K562 (cell line): ENCODE measurements at regions not wholly inside any gene's neighbourhood (a gene's known extent, or its start where the extent isn't known, plus 50 kb on each side); places are given as distances from the start of the nearest gene placed in this dataset.

Experiments
- ATAC-seq: fragments of 200-7000 bp; cut with Tn5 transposase; 3 replicates; pipeline ENCODE4 v1.9.1; 2020; ENCODE audit warnings: moderate library complexity
- BruUV-seq: library from RNA; stranded (reverse); fragments of 400-500 nt; replicated peaks from 2 replicates; lab custom pipeline; 2021; lab: Mats Ljungman, UMichigan
- CTCF ChIA-PET: fragments of 300-600 bp; formaldehyde crosslinking; extraction: SDS; loops from one replicate; lab custom pipeline; 2021; ENCODE audit warnings: low intra/inter-chr PET ratio; lab: Yijun Ruan, JAX
- POLR2A ChIA-PET: fragments of 300-600, 350-650 bp; sonication (Branson Sonifier 250); formaldehyde crosslinking; extraction: SDS; loops from one replicate; lab custom pipeline; 2021; ENCODE audit warnings: antibody characterized with exemption, inconsistent platforms; lab: Yijun Ruan, JAX
- DNase-seq, 4 experiments: peaks; one replicate each; pipeline versions ENCODE4 v3.0.0 to v3.0.0-alpha.2; 2011 to 2018; ENCODE audit warnings: low spot score in 3 of 4, mixed read lengths in 3 of 4; ENCODE audit errors: extremely low read depth in 1 of 4
- FAIRE-seq: peaks from 2 replicates; lab custom pipeline; 2011; peaks lifted over from hg19 to GRCh38; lab: Jason Lieb, UNC
- H2AFZ ChIP-seq: 2 replicates; pipeline ENCODE4 v1.6.0; 2011; ENCODE audit warnings: low read depth, low read length, control low read depth, inconsistent platforms
- H3K27ac ChIP-seq: fragments of 200-600 bp; 3 replicates; pipeline ENCODE4 v1.8.0; 2011; ENCODE audit warnings: low read depth, mild to moderate bottlenecking, control low read depth, inconsistent platforms, low read length, moderate library complexity, mixed read lengths; ENCODE audit errors: extremely low read depth
- H3K27me3 ChIP-seq, 2 experiments: fragments of 300-600 bp in 1 of 2; 2 replicates in 1 of 2; 3 replicates in 1 of 2; pipeline versions ENCODE4 v1.6.0 to v1.8.0; 2011; ENCODE audit warnings: inconsistent platforms in 2 of 2, low read length in 2 of 2, mild to moderate bottlenecking in 1 of 2, mixed read lengths in 1 of 2, moderate library complexity in 1 of 2; ENCODE audit not compliant: control insufficient read depth in 2 of 2, insufficient read depth in 2 of 2
- H3K36me3 ChIP-seq: fragments of 300-600 bp; 3 replicates; pipeline ENCODE4 v1.8.0; 2011; ENCODE audit warnings: mild to moderate bottlenecking, low read length, inconsistent platforms; ENCODE audit not compliant: control insufficient read depth, insufficient read depth
- H3K4me1 ChIP-seq, 2 experiments: fragments of 200-600 bp in 1 of 2; replicated peaks in 1 of 2; 2 replicates in 1 of 2; 3 replicates in 1 of 2; pipeline versions ENCODE4 v1.5.1 to v1.8.0; 2011; ENCODE audit warnings: inconsistent platforms in 2 of 2, low read length in 2 of 2, mild to moderate bottlenecking in 1 of 2, mixed read lengths in 1 of 2, moderate library complexity in 1 of 2; ENCODE audit not compliant: control insufficient read depth in 2 of 2, insufficient read depth in 2 of 2
- H3K4me2 ChIP-seq: 2 replicates; pipeline ENCODE4 v1.6.1; 2011; ENCODE audit warnings: low read length, control low read depth, inconsistent platforms, mixed read lengths; ENCODE audit not compliant: insufficient read depth
- H3K4me3 ChIP-seq: fragments of 200-600 bp; sonication (generic), shearing (Covaris generic); 2 replicates; pipeline ENCODE4 v1.5.1; 2016; ENCODE audit warnings: control low read depth, inconsistent platforms
- H3K79me2 ChIP-seq: fragments of 200-600 bp; 3 replicates; pipeline ENCODE4 v1.8.0; 2011; ENCODE audit warnings: low read length, inconsistent platforms; ENCODE audit not compliant: control insufficient read depth, insufficient read depth
- H3K9ac ChIP-seq, 2 experiments: 2 replicates each; pipeline versions ENCODE4 v1.6.0 to v1.6.1; 2011; ENCODE audit warnings: low read depth in 2 of 2, low read length in 2 of 2, control low read depth in 1 of 2, inconsistent platforms in 1 of 2, mild to moderate bottlenecking in 1 of 2, mixed read lengths in 1 of 2; ENCODE audit not compliant: insufficient read depth in 1 of 2
- H3K9me1 ChIP-seq: one replicate; pipeline ENCODE4 v1.6.0; 2011; ENCODE audit warnings: inconsistent platforms, mild to moderate bottlenecking, low read length, moderate library complexity; ENCODE audit not compliant: control insufficient read depth, insufficient read depth
- H3K9me3 ChIP-seq: replicated peaks from 2 replicates; pipeline ENCODE4 v1.5.1; 2011; ENCODE audit warnings: low read depth, low read length, inconsistent platforms; ENCODE audit not compliant: control insufficient read depth, insufficient read depth
- H4K20me1 ChIP-seq: replicated peaks from 2 replicates; pipeline ENCODE4 v1.6.1; 2011; ENCODE audit warnings: low read length, inconsistent platforms, mixed read lengths; ENCODE audit not compliant: control insufficient read depth, insufficient read depth
- BRF1 ChIP-seq: IDR thresholded peaks from 3 replicates; pipeline ENCODE4 v1.6.1; 2011; ENCODE audit warnings: borderline replicate concordance, mild to moderate bottlenecking; ENCODE audit not compliant: insufficient read length; ENCODE audit errors: extremely low read depth
- CGGBP1 ChIP-seq: fragments of 250-450 bp; sonication (Bioruptor Pico); IDR thresholded peaks from 2 replicates; pipeline ENCODE4 v1.9.0; 2021; ENCODE audit warnings: mild to moderate bottlenecking
- FOXP1 ChIP-seq: sonication (generic); formaldehyde crosslinking; IDR thresholded peaks from 2 replicates; pipeline ENCODE4 v1.8.0; 2022; ENCODE audit warnings: mild to moderate bottlenecking, missing genetic modification reagents
- GTF2B ChIP-seq: IDR thresholded peaks from 2 replicates; pipeline ENCODE4 v1.6.1; 2011; ENCODE audit not compliant: insufficient read length; ENCODE audit errors: extremely low read depth
- HDAC3 ChIP-seq: fragments of 450-650 bp; IDR thresholded peaks from 2 replicates; pipeline ENCODE4 v1.6.1; 2018; ENCODE audit warnings: borderline replicate concordance, mild to moderate bottlenecking, moderate library complexity; ENCODE audit not compliant: partially characterized antibody
- HSF4 ChIP-seq: fragments of 250-450 bp; sonication (Bioruptor Pico); IDR thresholded peaks from 2 replicates; pipeline ENCODE4 v2.1.2; 2022; ENCODE audit warnings: mild to moderate bottlenecking, moderate library complexity, borderline replicate concordance
- MAFK ChIP-seq: IDR thresholded peaks from 2 replicates; pipeline ENCODE4 v1.6.1; 2011; ENCODE audit warnings: low read length, improper control_type of control experiment
- NRF1 ChIP-seq, 2 experiments: fragments of 450-650 bp; IDR thresholded peaks in 1 of 2; conservative IDR thresholded peaks in 1 of 2; 2 replicates each; pipeline ENCODE4 v1.6.1; 2014; ENCODE audit warnings: mild to moderate bottlenecking in 2 of 2
- SMAD2 ChIP-seq: fragments of 150-350 bp; IDR thresholded peaks from 2 replicates; pipeline ENCODE4 v1.6.1; 2014; ENCODE audit warnings: low read depth, mild to moderate bottlenecking, low read length
- TGIF2 ChIP-seq: sonication (generic); formaldehyde crosslinking; IDR thresholded peaks from 2 replicates; pipeline ENCODE4 v1.8.1; 2022; ENCODE audit warnings: mild to moderate bottlenecking, missing genetic modification reagents, moderate library complexity
- TOE1 ChIP-seq, 2 experiments: fragments of 450-650 bp in 1 of 2; sonication (generic) in 1 of 2; formaldehyde crosslinking in 1 of 2; IDR thresholded peaks; 2 replicates each; pipeline versions ENCODE4 v1.7.1 to v1.8.0; 2016 to 2022; ENCODE audit warnings: borderline replicate concordance in 2 of 2, mild to moderate bottlenecking in 2 of 2, antibody characterized with exemption in 1 of 2, inconsistent platforms in 1 of 2, low read depth in 1 of 2, missing genetic modification reagents in 1 of 2, moderate library complexity in 1 of 2
- USF1 ChIP-seq: sonication (generic); formaldehyde crosslinking; IDR thresholded peaks from 2 replicates; pipeline ENCODE4 v1.9.0; 2022; ENCODE audit warnings: mild to moderate bottlenecking, missing genetic modification reagents
- ZBTB5 ChIP-seq: fragments of 450-650 bp; IDR thresholded peaks from 2 replicates; pipeline ENCODE4 v1.6.1; 2017; ENCODE audit warnings: antibody characterized with exemption
- ZNF395 ChIP-seq: fragments of 200-800 bp; sonication (Bioruptor generic); IDR thresholded peaks from 2 replicates; pipeline ENCODE4 v1.6.1; 2017; ENCODE audit warnings: missing genetic modification characterization, missing compliant biosample characterization
- ZNF589 ChIP-seq: fragments of 200-800 bp; sonication (Bioruptor generic); IDR thresholded peaks from 2 replicates; pipeline ENCODE4 v1.6.1; 2016; ENCODE audit warnings: low read depth, missing genetic modification characterization, missing compliant biosample characterization
- whole genome bisulfite sequencing: fragments of 100-300 bp; shearing (Covaris generic); methylation state at CpG from one replicate; pipeline ENCODE4 v1.1.6; 2016; ENCODE audit warnings: low coverage, mixed read lengths; ENCODE audit not compliant: insufficient coverage; ENCODE audit errors: missing lambda C conversion rate; 5-methylcytosine and 5-hydroxymethylcytosine counted together
- in situ Hi-C: fragments of 300-500 bp; cut with MboI; formaldehyde crosslinking; loops from 4 replicates; pipeline ENCODE4 v1.15.0; 2018; ENCODE audit warnings: inconsistent platforms, mixed read lengths
- intact Hi-C: fragments of 100-400 bp; cut with micrococcal nuclease; formaldehyde crosslinking; loops from 2 replicates; pipeline ENCODE4 v1.14.2; 2022

- no peaks in the 10 kb centered on the region for H3K36me3 ChIP-seq
- intact Hi-C loops (no loop called here), in situ Hi-C loops (no loop called here)
- H2AFZ ChIP-seq: no peak overlapping the region
- H3K4me1 ChIP-seq: no peaks in the 10 kb centered on the region
- ATAC-seq (no peak), FAIRE-seq (no peak), DNase-seq (no peak)
- ChIA-PET CTCF (no interaction called here), POLR2A (no interaction called here)
- no peak overlapping the region for H3K27ac ChIP-seq
- no peak overlapping the region for H3K4me3 ChIP-seq
- H3K9me1 ChIP-seq: no peaks in the 10 kb centered on the region
- no TSS peak for BruUV-seq
- H3K9ac ChIP-seq: no peak overlapping the region
- no peak overlapping the region for H3K4me2 ChIP-seq
- WGBS: 6% methylated on average over 7 of the region's 8 CpGs
- H3K79me2 ChIP-seq: no peaks in the 10 kb centered on the region
- H3K9me3 ChIP-seq: 0 out of 2 replicates have a peak, but pooled peaks cover 3% of the 10 kb centered on the region
- H4K20me1 ChIP-seq: no peaks in the 10 kb centered on the region
- peaks cover 0 to 7% of the 10 kb centered on the region in 2 experiments; a peak in 2 of 5 replicates for H3K27me3 ChIP-seq
- TF ChIP-seq USF1 (CRISPR knock-in tag): no peak
- no peak for TF ChIP-seq MAFK
- no peak for TF ChIP-seq CGGBP1 (CRISPR knock-in tag)
- no peak for TF ChIP-seq HDAC3
- no peak for TF ChIP-seq TOE1 (IDR thresholded peaks at IDR 0.05; ENCODE audit: borderline replicate concordance)
- no peak for TF ChIP-seq TOE1 (CRISPR knock-in tag; IDR thresholded peaks at IDR 0.05; ENCODE audit: borderline replicate concordance, low read depth)
- no peak for TF ChIP-seq GTF2B
- no peak for TF ChIP-seq ZBTB5
- TF ChIP-seq FOXP1 (CRISPR knock-in tag): no peak
- no peak for TF ChIP-seq HSF4
- no peak for TF ChIP-seq BRF1
- no peak for TF ChIP-seq NRF1 (conservative IDR thresholded peaks at IDR 0.05 in 1 of 2, IDR thresholded peaks at IDR 0.05 in 1 of 2)
- TF ChIP-seq SMAD2: no peak
- no peak for TF ChIP-seq ZNF395
- no peak for TF ChIP-seq TGIF2
- no peak for TF ChIP-seq ZNF589 (CRISPR knock-in tag)
These were observed 115.7 kb downstream of the OAT start for GRCh38 chr10:124302951-124303505.
